ENCODE measurements at regions not wholly inside any gene's neighbourhood (a gene's known extent, or its start where the extent isn't known, plus 50 kb on each side); places are given as distances from the start of the nearest gene placed in this dataset.

GRCh38 chr14:66281036-66281776, 205.0 kb upstream of the CCDC196 start:
- Mint-ChIP-seq H3K4me3 (ENCODE audit: unreplicated experiment) (no peak overlapping the region), H3K9me3 (ENCODE audit: unreplicated experiment) (no peaks in the 10 kb centered on the region), H3K36me3 (ENCODE audit: insufficient read depth, unreplicated experiment) (no peaks in the 10 kb centered on the region), H3K27ac (ENCODE audit: low read depth, unreplicated experiment) (no peak overlapping the region), H3K4me1 (ENCODE audit: insufficient read depth, unreplicated experiment) (no peaks in the 10 kb centered on the region), H3K27me3 (ENCODE audit: insufficient read depth, unreplicated experiment) (no peaks in the 10 kb centered on the region)
- BruUV-seq (replicated peaks) = no TSS peak
- no peak for DNase-seq (ENCODE audit: unreplicated experiment)
- CTCF ChIA-PET = no interaction called here
- POLR2A ChIA-PET = no interaction called here
- TF ChIP-seq CTCF (IDR thresholded peaks at IDR 0.05; ENCODE audit: unreplicated experiment) = no peak
- intact Hi-C loops (cut with micrococcal nuclease) = no loop called here

DNA sequence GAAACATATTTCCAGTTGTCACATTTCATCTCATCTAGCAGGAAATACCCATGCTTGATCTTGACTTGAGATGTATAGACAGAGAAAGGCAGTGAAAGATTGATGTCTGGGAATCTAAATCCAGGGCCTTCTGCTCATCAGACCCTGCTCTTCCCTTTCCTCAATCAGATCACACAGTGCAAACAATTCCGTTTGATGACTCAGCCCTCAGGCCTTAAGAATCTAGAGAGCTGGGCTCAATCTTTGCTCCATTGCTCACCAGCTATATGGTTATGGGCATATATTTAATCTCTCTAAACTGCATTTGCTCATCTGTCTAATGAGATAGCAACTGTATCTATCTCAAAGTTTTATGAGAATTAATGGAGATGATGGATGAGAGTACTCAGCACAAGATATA, 201.8 kb upstream of the CCDC196 start:
- H3K4me3 Mint-ChIP-seq (ENCODE audit: unreplicated experiment) = no peak overlapping the region
- H3K27ac Mint-ChIP-seq (ENCODE audit: low read depth, unreplicated experiment) = no peak overlapping the region
- no peaks in the 10 kb centered on the region for H3K27me3 Mint-ChIP-seq (ENCODE audit: insufficient read depth, unreplicated experiment)
- H3K9me3 Mint-ChIP-seq (ENCODE audit: unreplicated experiment) = no peaks in the 10 kb centered on the region
- peak; percentile 20 for DNase-seq (ENCODE audit: unreplicated experiment)
- ChIA-PET POLR2A (interaction anchor here (1.0 kb wide), 1 partner anchor 10 kb away, joined by 4 read pairs; no protein-coding TSS in a partner anchor), CTCF (interaction anchor here (0.6 kb wide), 1 partner anchor 58 kb away, joined by 3 read pairs; no protein-coding TSS in a partner anchor)
- intact Hi-C loops (cut with micrococcal nuclease) = no loop called here
- peaks cover 5% of the 10 kb centered on the region for H3K36me3 Mint-ChIP-seq (ENCODE audit: insufficient read depth, unreplicated experiment)
- no peaks in the 10 kb centered on the region for H3K4me1 Mint-ChIP-seq (ENCODE audit: insufficient read depth, unreplicated experiment)
- no peak for TF ChIP-seq CTCF (IDR thresholded peaks at IDR 0.05; ENCODE audit: unreplicated experiment)
- BruUV-seq (replicated peaks) = no TSS peak

DNA sequence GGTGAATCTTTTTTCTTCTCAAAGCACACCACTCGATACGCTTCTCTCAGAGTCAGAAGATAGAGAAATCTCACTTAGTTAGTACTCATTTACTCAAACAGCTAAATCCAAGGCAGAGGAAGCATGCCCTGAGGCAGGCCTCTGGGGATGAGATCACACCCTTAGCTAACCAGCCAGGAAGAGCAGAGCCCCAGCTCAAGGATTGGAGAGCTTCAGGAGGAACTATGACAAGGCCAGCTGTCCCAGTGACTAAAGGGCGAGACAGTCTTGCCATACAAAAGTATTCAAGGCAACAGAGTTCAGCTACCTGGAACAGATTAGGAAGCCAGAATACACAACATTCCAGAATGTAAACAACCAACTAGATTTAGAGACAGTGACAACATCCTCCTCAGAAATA, 197.7 kb upstream of the CCDC196 start:
- no TSS peak for BruUV-seq (replicated peaks)
- no peaks in the 10 kb centered on the region for H3K9me3 Mint-ChIP-seq (ENCODE audit: unreplicated experiment)
- no peak overlapping the region for H3K4me3 Mint-ChIP-seq (ENCODE audit: unreplicated experiment)
- DNase-seq (ENCODE audit: unreplicated experiment) = no peak
- H3K36me3 Mint-ChIP-seq (ENCODE audit: insufficient read depth, unreplicated experiment) = peaks cover 5% of the 10 kb centered on the region
- intact Hi-C loops (cut with micrococcal nuclease) = no loop called here
- H3K27me3 Mint-ChIP-seq (ENCODE audit: insufficient read depth, unreplicated experiment) = no peaks in the 10 kb centered on the region
- H3K27ac Mint-ChIP-seq (ENCODE audit: low read depth, unreplicated experiment) = no peak overlapping the region
- no peaks in the 10 kb centered on the region for H3K4me1 Mint-ChIP-seq (ENCODE audit: insufficient read depth, unreplicated experiment)
- ChIA-PET POLR2A (no interaction called here), CTCF (no interaction called here)
- TF ChIP-seq CTCF (IDR thresholded peaks at IDR 0.05; ENCODE audit: unreplicated experiment) = no peak

DNA sequence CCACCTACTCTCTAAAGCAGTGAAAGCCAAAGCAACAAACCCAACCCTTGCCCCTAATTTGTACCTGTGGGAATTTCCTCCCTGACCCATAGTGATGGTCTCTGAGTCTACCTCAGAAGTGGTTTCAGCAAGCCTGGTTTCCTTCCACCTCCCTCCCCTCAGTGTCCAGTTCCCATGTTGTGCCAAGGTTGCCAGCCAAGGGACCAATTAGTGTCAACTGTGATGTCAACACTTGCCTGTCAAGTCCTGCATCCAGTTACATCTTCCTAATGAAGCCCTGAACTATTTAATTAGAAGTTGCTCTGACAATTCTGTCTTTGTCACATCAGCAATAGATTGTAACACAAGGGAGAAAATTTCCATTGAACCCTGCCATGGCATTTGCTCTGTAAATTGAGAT, 194.4 kb upstream of the CCDC196 start:
- Mint-ChIP-seq H3K4me1 (ENCODE audit: insufficient read depth, unreplicated experiment) (peaks cover 6% of the 10 kb centered on the region), H3K36me3 (ENCODE audit: insufficient read depth, unreplicated experiment) (peaks cover 5% of the 10 kb centered on the region), H3K27ac (ENCODE audit: low read depth, unreplicated experiment) (no peak overlapping the region), H3K27me3 (ENCODE audit: insufficient read depth, unreplicated experiment) (no peaks in the 10 kb centered on the region), H3K9me3 (ENCODE audit: unreplicated experiment) (peaks cover 2% of the 10 kb centered on the region), H3K4me3 (ENCODE audit: unreplicated experiment) (no peak overlapping the region)
- DNase-seq (ENCODE audit: unreplicated experiment) = no peak
- intact Hi-C loops (cut with micrococcal nuclease) = no loop called here
- ChIA-PET POLR2A (no interaction called here), CTCF (no interaction called here)
- no TSS peak for BruUV-seq (replicated peaks)
- no peak for TF ChIP-seq CTCF (IDR thresholded peaks at IDR 0.05; ENCODE audit: unreplicated experiment)

Data from MCF 10A (cell line).